PC-9 (cell line): ENCODE measurements at regions not wholly inside any gene's neighbourhood (a gene's known extent, or its start where the extent isn't known, plus 50 kb on each side); places are given as distances from the start of the nearest gene placed in this dataset.

Experiments used
- BruUV-seq: library from RNA; stranded (reverse); fragments of 400-500 nt; replicated peaks from 2 replicates; lab custom pipeline; 2021; lab: Mats Ljungman, UMichigan
- CTCF ChIA-PET: fragments of 300-600 bp; sonication (Branson Sonifier 250); formaldehyde crosslinking; loops from one replicate; lab custom pipeline; 2022; ENCODE audit warnings: antibody characterized with exemption; lab: Charles Lee
- POLR2A ChIA-PET: fragments of 300-600 bp; sonication (Branson Sonifier 250); formaldehyde crosslinking; loops from one replicate; lab custom pipeline; 2022; ENCODE audit warnings: antibody characterized with exemption; ENCODE audit not compliant: unreplicated experiment; lab: Charles Lee
- DNase-seq, 2 experiments: peaks; one replicate each; pipeline versions ENCODE4 v3.0.0 to v3.0.0-alpha.2; 2015 to 2022; ENCODE audit warnings: mixed read lengths in 1 of 2
- H2AFZ ChIP-seq: fragments of 200-600 bp; sonication (generic); 2 replicates; pipeline ENCODE4 v1.8.1; 2017; ENCODE audit warnings: antibody characterized with exemption
- H3F3A ChIP-seq: fragments of 200-600 bp; sonication (generic); 2 replicates; pipeline ENCODE4 v1.8.1; 2017; ENCODE audit warnings: antibody characterized with exemption, mild to moderate bottlenecking, low read depth; ENCODE audit not compliant: insufficient read depth
- H3K27ac ChIP-seq: fragments of 200-600 bp; sonication (generic); 2 replicates; pipeline ENCODE4 v1.6.1; 2016; ENCODE audit warnings: mixed run types
- H3K27me3 ChIP-seq: fragments of 200-600 bp; sonication (generic); 2 replicates; pipeline ENCODE4 v1.6.1; 2016; ENCODE audit warnings: low read depth, mixed run types; ENCODE audit not compliant: insufficient read depth
- H3K36me3 ChIP-seq: fragments of 200-600 bp; sonication (generic); 2 replicates; pipeline ENCODE4 v1.6.1; 2016; ENCODE audit warnings: low read depth, mixed run types
- H3K4me1 ChIP-seq: fragments of 200-600 bp; sonication (generic); replicated peaks from 2 replicates; pipeline ENCODE4 v1.6.1; 2016; ENCODE audit warnings: mixed run types; ENCODE audit not compliant: insufficient read depth
- H3K4me2 ChIP-seq: fragments of 200-600 bp; sonication (generic); 2 replicates; pipeline ENCODE4 v1.6.1; 2017; ENCODE audit warnings: mixed run types
- H3K4me3 ChIP-seq: fragments of 200-600 bp; sonication (generic); 2 replicates; pipeline ENCODE4 v1.6.1; 2016; ENCODE audit warnings: mixed run types
- H3K79me2 ChIP-seq: fragments of 200-600 bp; sonication (generic); 2 replicates; pipeline ENCODE4 v1.6.1; 2017; ENCODE audit warnings: low read depth, mixed run types
- H3K9me2 ChIP-seq: fragments of 200-600 bp; sonication (generic); 2 replicates; pipeline ENCODE4 v1.8.1; 2017; ENCODE audit warnings: mild to moderate bottlenecking; ENCODE audit not compliant: insufficient read depth
- H3K9me3 ChIP-seq: fragments of 200-600 bp; sonication (generic); 2 replicates; pipeline ENCODE4 v1.8.1; 2016; ENCODE audit warnings: low read depth; ENCODE audit not compliant: insufficient read depth
- H4K20me1 ChIP-seq: fragments of 200-600 bp; sonication (generic); 2 replicates; pipeline ENCODE4 v1.8.1; 2017; ENCODE audit not compliant: insufficient read depth
- CTCF ChIP-seq: fragments of 200-600 bp; sonication (generic); conservative IDR thresholded peaks from 2 replicates; pipeline ENCODE4 v1.6.1; 2017; ENCODE audit warnings: mixed run types, antibody characterized with exemption, mild to moderate bottlenecking, moderate library complexity
- EZH2 ChIP-seq: fragments of 200-600 bp; sonication (generic); IDR thresholded peaks from 2 replicates; pipeline ENCODE4 v1.8.0; 2017; ENCODE audit warnings: antibody characterized with exemption, low read depth
- intact Hi-C: fragments of 100-400 bp; cut with micrococcal nuclease; formaldehyde crosslinking; loops from one replicate; pipeline ENCODE4 v1.10.0; 2022; ENCODE audit not compliant: unreplicated experiment

DNA sequence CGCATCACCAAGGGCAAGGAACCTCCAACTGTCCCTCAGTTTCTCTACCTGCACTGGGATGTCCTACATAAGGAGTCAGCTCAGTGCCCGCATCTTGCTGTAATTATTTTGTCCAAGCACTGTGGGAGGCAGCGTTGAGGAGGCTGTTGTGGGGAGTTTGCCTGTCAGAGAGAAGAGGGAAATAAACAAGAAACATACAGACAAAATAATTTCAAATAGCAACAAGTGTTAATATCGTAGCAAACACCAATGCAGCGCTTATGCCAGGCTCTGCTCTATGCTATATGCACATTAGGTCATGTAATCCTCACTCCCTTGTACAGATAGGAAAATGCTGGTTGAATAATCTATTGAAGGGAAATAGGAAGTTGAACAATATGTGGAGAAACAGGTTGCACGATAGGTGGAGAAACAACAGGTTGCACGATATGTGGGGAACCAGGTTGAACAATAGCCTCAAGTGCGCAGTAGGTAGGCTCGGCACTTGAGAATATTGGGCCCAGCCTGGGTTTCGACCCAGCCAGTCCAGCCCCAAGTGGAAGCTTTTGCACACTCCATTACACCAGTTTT is 91.2 kb upstream of the SIRPA start:
- ChIA-PET CTCF (no interaction called here), POLR2A (no interaction called here)
- no peaks in the 10 kb centered on the region for H3K36me3 ChIP-seq
- H3K4me2 ChIP-seq = peak overlapping the region; percentile 68; the same call in 1 of the 2 replicates
- peaks cover 5% of the 10 kb centered on the region; the same call in 1 of the 2 replicates for H3F3A ChIP-seq
- H3K27me3 ChIP-seq = no peaks in the 10 kb centered on the region
- intact Hi-C loops = loop anchor here (2.0 to 10.0 kb wide), 6 partner anchors 93 to 479 kb away; partner anchors contain the start of genes SDCBP2, SIRPA and STK35
- no TSS peak for BruUV-seq
- no peaks in the 10 kb centered on the region for H3K79me2 ChIP-seq
- H3K27ac ChIP-seq = no peak overlapping the region
- no peaks in the 10 kb centered on the region for H4K20me1 ChIP-seq
- H3K9me3 ChIP-seq = no peaks in the 10 kb centered on the region
- 0 out of 2 replicates have a peak overlapping the region, but pooled peaks have one; percentile 7 for H2AFZ ChIP-seq
- peak overlapping the region; percentile 54; the same call in 1 of the 2 replicates for H3K4me3 ChIP-seq
- no peak for DNase-seq
- peaks cover 25% of the 10 kb centered on the region for H3K4me1 ChIP-seq
- no peak for TF ChIP-seq CTCF
- no peak for TF ChIP-seq EZH2
- H3K9me2 ChIP-seq = no peaks in the 10 kb centered on the region

DNA sequence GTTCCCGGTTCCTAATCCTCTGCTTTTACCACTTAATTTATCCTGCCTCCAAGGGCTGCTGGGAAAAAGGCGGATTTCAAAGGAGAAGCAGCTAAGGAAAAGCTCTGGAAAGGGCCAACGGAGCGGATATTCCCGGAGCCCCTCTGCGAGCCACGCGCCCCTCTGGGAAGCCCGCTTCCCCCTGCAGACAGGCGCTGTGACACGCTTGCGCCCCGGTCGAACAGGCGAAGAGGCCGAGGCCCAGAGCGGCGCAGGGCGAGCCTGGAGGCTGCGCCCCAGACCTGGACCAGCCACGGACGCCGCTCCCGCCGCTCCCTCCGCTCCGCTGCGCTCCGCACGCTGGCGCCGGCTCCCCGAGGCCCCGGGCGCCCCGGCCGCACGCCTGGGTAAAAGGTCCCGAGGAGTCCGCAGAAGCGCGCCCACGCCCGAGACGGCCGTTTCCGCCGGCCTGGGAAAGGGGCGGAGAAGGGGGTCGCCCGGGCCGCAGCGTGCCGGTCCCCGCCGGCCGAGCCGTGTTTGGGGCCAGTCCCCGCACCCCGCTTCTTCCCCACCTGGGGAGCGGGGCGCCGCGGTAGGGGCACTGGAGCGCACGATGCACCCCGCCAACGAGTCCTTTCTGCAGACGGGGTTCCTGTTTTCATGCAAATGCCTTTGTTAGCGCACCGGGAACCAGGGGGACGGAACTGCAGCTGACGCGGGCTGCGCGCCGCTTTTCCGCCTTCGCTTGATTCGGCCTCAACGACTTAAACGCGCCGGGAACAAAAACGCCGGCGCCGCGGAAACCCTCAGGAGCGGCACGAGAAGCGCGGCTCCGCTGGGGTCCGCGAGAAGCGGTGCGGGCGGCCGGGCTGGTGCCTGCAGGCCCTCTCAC is 91.9 kb upstream of the SIRPA start:
- Histone ChIP-seq H3K27ac (no peak overlapping the region), H3K9me3 (no peaks in the 10 kb centered on the region), H3K4me1 (peaks cover 18% of the 10 kb centered on the region; the same call in 1 of the 2 replicates), H3K4me3 (peak overlapping the region; percentile 54), H3K36me3 (no peaks in the 10 kb centered on the region), H3K79me2 (no peaks in the 10 kb centered on the region), H3K9me2 (no peaks in the 10 kb centered on the region), H3K27me3 (no peaks in the 10 kb centered on the region), H3K4me2 (peak overlapping the region; percentile 68), H3F3A (peaks cover 5% of the 10 kb centered on the region; the same call in 1 of the 2 replicates), H4K20me1 (no peaks in the 10 kb centered on the region), H2AFZ (peak overlapping the region; percentile 28)
- ChIA-PET CTCF (no interaction called here), POLR2A (no interaction called here)
- intact Hi-C loops = loop anchor here (2.0 to 10.0 kb wide), 6 partner anchors 94 to 478 kb away; partner anchors contain the start of genes SDCBP2, SIRPA and STK35
- DNase-seq = no peak
- BruUV-seq = no TSS peak
- TF ChIP-seq CTCF = no peak
- no peak for TF ChIP-seq EZH2

GRCh38 chr20:1802385-1803060 is 92.7 kb upstream of the SIRPA start:
- H3K4me2 ChIP-seq = peak overlapping the region; percentile 68
- POLR2A ChIA-PET = no interaction called here
- peaks cover 20% of the 10 kb centered on the region for H3K4me1 ChIP-seq
- H3F3A ChIP-seq = peaks cover 5% of the 10 kb centered on the region; the same call in 1 of the 2 replicates
- no peaks in the 10 kb centered on the region for H3K27me3 ChIP-seq
- H3K9me3 ChIP-seq = no peaks in the 10 kb centered on the region
- H3K4me3 ChIP-seq = peak overlapping the region; percentile 54
- CTCF ChIA-PET = interaction anchor here (0.6 to 0.7 kb wide), 4 partner anchors 74 to 571 kb away, joined by 3 to 4 read pairs (median 4); no protein-coding TSS in a partner anchor
- H4K20me1 ChIP-seq = no peaks in the 10 kb centered on the region
- peak overlapping the region; percentile 28 for H2AFZ ChIP-seq
- no peaks in the 10 kb centered on the region for H3K36me3 ChIP-seq
- H3K79me2 ChIP-seq = no peaks in the 10 kb centered on the region
- intact Hi-C loops = loop anchor here (2.0 to 10.0 kb wide), 6 partner anchors 95 to 478 kb away; partner anchors contain the start of genes SDCBP2, SIRPA and STK35
- H3K27ac ChIP-seq = no peak overlapping the region
- TF ChIP-seq EZH2 (no peak), CTCF (peak; percentile 69)
- no peaks in the 10 kb centered on the region for H3K9me2 ChIP-seq
- DNase-seq = peak in 1 of 2 experiments; percentile 56
- no TSS peak for BruUV-seq
